Testis (tissue), 2 donors: ENCODE measurements at regions not wholly inside any gene's neighbourhood (a gene's known extent, or its start where the extent isn't known, plus 50 kb on each side); places are given as distances from the start of the nearest gene placed in this dataset.

Experiments used
- DNase-seq: peaks from one replicate; pipeline ENCODE4 v3.0.0-alpha.2; 2019
- H3K27ac ChIP-seq, 2 donors: fragments of 200-600 bp; sonication (generic); one replicate each; pipeline ENCODE4 v1.5.1; 2019
- H3K27me3 ChIP-seq: fragments of 200-600 bp; sonication (generic); one replicate; pipeline ENCODE4 v1.5.1; 2019
- H3K36me3 ChIP-seq: fragments of 200-600 bp; sonication (generic); one replicate; pipeline ENCODE4 v1.5.1; 2017; ENCODE audit warnings: low read depth; ENCODE audit errors: missing control alignments
- H3K4me1 ChIP-seq: fragments of 200-600 bp; sonication (generic); one replicate; pipeline ENCODE4 v1.5.1; 2019
- H3K4me3 ChIP-seq, 2 donors: fragments of 200-600 bp; sonication (generic); one replicate each; pipeline ENCODE4 v1.5.1; 2017 to 2019
- H3K9me3 ChIP-seq: fragments of 200-600 bp; sonication (generic); one replicate; pipeline ENCODE4 v1.5.1; 2017
- CTCF ChIP-seq, 3 experiments: fragments of 450-650 bp in 2 of 3; fragments of 200-600 bp in 1 of 3; sonication (generic) in 1 of 3; IDR thresholded peaks; one replicate each; pipeline ENCODE4 v1.5.1; 2016 to 2019; ENCODE audit warnings: antibody characterized with exemption in 3 of 3, mild to moderate bottlenecking in 2 of 3, moderate library complexity in 1 of 3
- POLR2A ChIP-seq: fragments of 450-650 bp; IDR thresholded peaks from one replicate; pipeline ENCODE4 v1.6.1; 2017; ENCODE audit warnings: antibody characterized with exemption, mild to moderate bottlenecking, moderate library complexity
- WGBS, 2 donors: methylation state at CpG; one replicate each; pipeline ENCODE4 v1.1.5; 2018; 5-methylcytosine and 5-hydroxymethylcytosine counted together
- intact Hi-C: fragments of 100-400 bp; cut with DNase I; formaldehyde crosslinking; loops from one replicate; pipeline ENCODE4 v1.15.1; 2023; ENCODE audit warnings: low total_unique reads

GRCh38 chr3:61445924-61446323 lies 115.4 kb upstream of the PTPRG start:
- intact Hi-C loops = no loop called here
- Histone ChIP-seq H3K27me3 (no peaks in the 10 kb centered on the region), H3K27ac (no peak overlapping the region), H3K4me3 (no peak overlapping the region), H3K36me3 (no peaks in the 10 kb centered on the region), H3K9me3 (no peaks in the 10 kb centered on the region), H3K4me1 (no peaks in the 10 kb centered on the region)
- WGBS, 2 donors = 89 to 91% methylated on average over 7 of the region's 7 CpGs
- no peak for DNase-seq
- TF ChIP-seq POLR2A (no peak), CTCF (IDR thresholded peaks at IDR 0.05) (no peak)

GRCh38 chr3:61446341-61446740 lies 115.0 kb upstream of the PTPRG start:
- intact Hi-C loops = no loop called here
- Histone ChIP-seq H3K27me3 (no peaks in the 10 kb centered on the region), H3K4me1 (no peaks in the 10 kb centered on the region), H3K36me3 (no peaks in the 10 kb centered on the region), H3K27ac (no peak overlapping the region), H3K4me3 (no peak overlapping the region), H3K9me3 (no peaks in the 10 kb centered on the region)
- TF ChIP-seq POLR2A (no peak), CTCF (IDR thresholded peaks at IDR 0.05) (no peak)
- no peak for DNase-seq

GRCh38 chr3:61448378-61448777 lies 113.0 kb upstream of the PTPRG start:
- no peak overlapping the region for H3K4me3 ChIP-seq
- no peaks in the 10 kb centered on the region for H3K9me3 ChIP-seq
- WGBS, 2 donors = 62 to 74% methylated on average over 2 of the region's 2 CpGs
- no peaks in the 10 kb centered on the region for H3K4me1 ChIP-seq
- no peak overlapping the region for H3K27ac ChIP-seq
- TF ChIP-seq CTCF (IDR thresholded peaks at IDR 0.05) (no peak), POLR2A (no peak)
- no peaks in the 10 kb centered on the region for H3K36me3 ChIP-seq
- intact Hi-C loops = no loop called here
- no peak for DNase-seq
- no peaks in the 10 kb centered on the region for H3K27me3 ChIP-seq

GRCh38 chr3:61449327-61450040 lies 111.9 kb upstream of the PTPRG start:
- no peaks in the 10 kb centered on the region for H3K27me3 ChIP-seq
- H3K9me3 ChIP-seq = no peaks in the 10 kb centered on the region
- no peak overlapping the region for H3K4me3 ChIP-seq
- TF ChIP-seq POLR2A = no peak
- no peak for TF ChIP-seq CTCF (IDR thresholded peaks at IDR 0.05)
- DNase-seq = no peak
- intact Hi-C loops = no loop called here
- H3K36me3 ChIP-seq = no peaks in the 10 kb centered on the region
- H3K4me1 ChIP-seq = no peaks in the 10 kb centered on the region
- no peak overlapping the region for H3K27ac ChIP-seq
- WGBS, 2 donors = 87 to 89% methylated on average over 3 of the region's 3 CpGs

- Histone ChIP-seq H3K4me1 (no peaks in the 10 kb centered on the region), H3K4me3 (no peak overlapping the region), H3K9me3 (no peaks in the 10 kb centered on the region), H3K27ac (no peak overlapping the region), H3K27me3 (no peaks in the 10 kb centered on the region), H3K36me3 (no peaks in the 10 kb centered on the region)
- no peak for DNase-seq
- 63 to 65% methylated on average over 2 of the region's 2 CpGs for WGBS, 2 donors
- TF ChIP-seq CTCF (IDR thresholded peaks at IDR 0.05) (no peak), POLR2A (no peak)
- intact Hi-C loops = no loop called here
Observed at GRCh38 chr3:61450866-61451265, 110.5 kb upstream of the PTPRG start.
